ENCODE measurements at regions not wholly inside any gene's neighbourhood (a gene's known extent, or its start where the extent isn't known, plus 50 kb on each side); places are given as distances from the start of the nearest gene placed in this dataset.

- in situ Hi-C loops (cut with HindIII; ENCODE audit: low sequenced_read_pairs) = no loop called here
Measured at GRCh38 chr11:45556851-45557707, 108.3 kb downstream of the CHST1 start.

DNA sequence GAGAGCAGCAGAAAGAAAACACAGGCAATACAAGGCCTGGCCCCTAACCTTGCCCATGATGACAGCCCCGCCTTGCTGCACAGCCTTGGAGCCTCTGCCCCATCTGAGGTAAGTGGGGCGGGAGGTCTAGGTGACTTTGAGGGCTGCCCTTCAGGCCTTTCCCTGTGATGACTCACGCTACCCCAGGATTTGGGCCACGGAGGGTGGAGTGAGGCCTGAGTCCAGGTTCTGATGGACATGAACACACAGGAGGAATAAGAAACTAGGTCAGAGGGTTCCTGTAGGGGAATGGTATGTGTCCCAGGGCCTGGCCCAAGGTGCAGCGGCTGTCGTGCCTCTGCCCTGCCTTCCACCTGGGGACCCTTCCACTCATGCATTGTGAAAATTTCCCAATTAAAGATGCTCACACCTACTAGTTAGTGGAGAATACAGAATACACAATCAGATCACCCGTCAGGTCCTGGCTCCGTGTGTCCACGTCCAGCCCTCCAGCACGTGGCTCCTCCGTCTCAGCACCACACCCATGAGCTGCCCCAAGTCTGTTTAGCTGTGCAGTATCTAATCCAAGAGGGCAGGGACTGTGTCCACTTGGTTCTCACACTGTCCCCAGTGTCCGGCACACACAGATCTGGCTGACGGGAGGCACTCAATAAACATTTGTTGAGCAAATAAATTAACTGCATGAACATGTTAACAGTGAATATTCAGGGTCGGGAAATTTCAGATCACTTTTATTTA, 111.0 kb downstream of the CHST1 start:
- in situ Hi-C loops (cut with HindIII; ENCODE audit: low sequenced_read_pairs) = no loop called here

DNA sequence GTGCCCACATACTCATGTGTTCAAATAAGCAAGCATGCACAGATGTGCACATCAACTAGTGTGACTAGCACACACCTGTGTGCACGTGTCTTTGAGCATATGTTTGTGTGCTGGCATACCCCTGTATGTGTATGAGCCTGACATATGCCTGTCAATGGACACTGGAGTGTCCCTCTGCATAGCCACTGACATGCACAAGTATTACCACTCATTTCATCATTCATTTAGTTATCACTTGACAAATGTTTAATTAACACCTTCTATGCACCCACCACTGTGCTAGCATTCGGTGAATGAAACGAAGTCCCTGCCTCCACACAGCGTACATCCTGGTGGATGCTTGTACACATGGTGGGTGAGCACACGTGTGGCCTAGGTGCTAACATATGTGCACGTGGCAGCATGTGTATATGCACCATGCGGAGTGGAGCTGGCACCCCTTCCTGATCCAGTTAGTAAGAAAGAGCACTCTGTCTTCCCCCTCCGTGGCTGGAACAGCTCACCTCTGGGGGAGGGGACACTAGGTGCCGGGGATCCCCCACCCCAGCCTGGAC, 112.0 kb downstream of the CHST1 start:
- in situ Hi-C loops (cut with HindIII; ENCODE audit: low sequenced_read_pairs) = no loop called here

DNA sequence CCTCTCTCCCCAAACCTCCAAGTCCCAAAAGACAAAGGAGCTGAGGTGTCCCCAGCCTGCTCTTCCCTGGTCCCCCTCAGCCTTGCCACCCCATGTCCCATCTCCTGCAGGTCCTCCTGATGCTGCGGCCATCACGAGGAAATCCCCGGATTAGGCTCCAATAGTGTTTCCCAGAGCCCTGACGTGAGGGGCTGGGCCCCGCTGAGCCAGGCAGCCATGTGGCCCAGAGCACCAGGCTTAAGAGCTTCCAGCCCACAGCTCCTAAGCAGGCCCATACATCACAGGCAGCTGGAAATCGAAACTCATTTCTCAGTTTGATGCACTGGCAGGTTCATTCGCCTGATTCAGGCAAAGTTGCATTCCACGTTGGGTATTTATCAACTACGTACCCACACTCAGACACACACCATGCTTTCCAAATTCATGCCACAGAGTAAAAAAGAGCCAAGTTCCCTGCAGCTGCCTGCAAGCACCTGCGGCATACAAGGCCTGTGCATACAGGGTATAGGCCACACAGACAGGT, 114.2 kb downstream of the CHST1 start:
- in situ Hi-C loops (cut with HindIII; ENCODE audit: low sequenced_read_pairs) = no loop called here

GRCh38 chr11:45549257-45549656, 116.2 kb downstream of the CHST1 start:
- in situ Hi-C loops (cut with HindIII; ENCODE audit: low sequenced_read_pairs) = no loop called here

GRCh38 chr11:45546366-45546765, 119.1 kb downstream of the CHST1 start:
- in situ Hi-C loops (cut with HindIII; ENCODE audit: low sequenced_read_pairs) = no loop called here

DNA sequence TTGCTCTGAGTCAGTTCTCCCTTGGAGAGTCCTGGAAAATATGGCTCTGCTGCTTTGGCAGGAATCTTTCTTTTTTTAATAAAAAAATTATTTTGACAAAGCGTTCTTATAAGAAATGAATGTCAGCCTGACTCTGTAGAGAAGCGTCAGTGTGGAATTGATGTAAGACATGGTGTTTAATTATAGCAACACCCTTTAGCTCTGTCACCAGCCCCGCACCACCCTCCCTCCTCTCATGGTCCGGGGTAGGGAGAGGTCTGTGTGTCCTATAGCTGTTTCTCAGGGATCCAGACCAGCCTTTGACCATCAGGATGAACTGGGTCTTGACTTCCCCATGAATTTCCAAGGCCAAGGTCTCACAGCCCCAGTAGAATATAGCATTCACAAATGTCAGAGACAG, 120.6 kb downstream of the CHST1 start:
- in situ Hi-C loops (cut with HindIII; ENCODE audit: low sequenced_read_pairs) = no loop called here

- in situ Hi-C loops (cut with HindIII; ENCODE audit: low sequenced_read_pairs) = no loop called here
Measured at GRCh38 chr11:45543808-45544422, 121.5 kb downstream of the CHST1 start.

DNA sequence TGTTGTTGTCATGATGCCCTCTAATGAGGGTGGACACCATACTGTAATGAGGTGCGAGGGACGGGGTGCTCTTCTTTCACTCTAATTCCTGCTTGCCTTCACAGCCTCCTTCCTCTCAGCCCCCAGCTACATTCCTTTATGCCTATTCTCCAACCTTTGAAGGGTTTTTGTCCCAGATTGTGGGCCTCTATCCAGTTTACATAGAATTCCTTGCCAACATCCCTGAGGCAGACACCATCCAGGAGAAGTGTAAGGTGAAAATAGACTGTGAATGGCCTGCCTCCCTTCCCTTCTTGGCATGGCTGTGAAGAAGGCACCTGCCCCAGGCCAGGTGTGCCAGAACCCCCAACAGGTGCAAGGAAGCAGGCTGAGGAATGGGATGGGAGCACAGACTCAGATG, 122.3 kb downstream of the CHST1 start:
- in situ Hi-C loops (cut with HindIII; ENCODE audit: low sequenced_read_pairs) = no loop called here

DNA sequence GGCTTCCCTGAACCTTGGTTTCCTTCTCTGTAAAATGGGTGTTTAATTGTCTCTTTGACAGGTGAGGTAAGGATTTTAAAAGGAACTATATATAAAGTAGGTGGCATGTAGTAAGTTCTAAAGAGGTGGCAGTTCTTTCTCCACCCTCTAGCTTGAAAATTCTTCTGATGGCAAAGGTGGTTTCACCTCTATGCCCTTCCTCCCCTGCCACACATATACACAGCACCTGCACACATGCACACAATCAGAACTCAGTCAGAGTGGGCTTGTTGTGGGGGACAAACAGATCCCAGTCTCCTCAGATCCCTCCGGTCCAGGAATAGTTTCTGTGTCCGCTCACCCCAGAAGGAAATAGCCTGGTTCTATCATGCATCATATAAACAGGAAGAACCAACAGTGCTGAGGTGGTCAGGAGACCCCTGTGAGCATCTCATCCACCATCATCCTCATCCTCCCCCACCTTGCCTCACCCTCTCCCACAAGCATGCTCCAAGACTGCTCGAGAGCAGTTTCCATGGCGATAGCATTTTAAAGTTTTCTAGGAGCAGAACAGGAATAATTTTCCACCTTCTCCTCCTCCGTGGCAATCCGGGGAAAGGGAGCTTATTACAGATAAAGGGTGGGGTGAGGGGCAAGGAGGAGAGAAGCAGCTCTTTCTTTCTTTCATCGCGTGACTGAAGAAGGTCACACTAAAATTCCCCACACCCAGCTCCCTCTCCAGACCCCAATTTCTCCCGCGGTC, 123.6 kb downstream of the CHST1 start:
- in situ Hi-C loops (cut with HindIII; ENCODE audit: low sequenced_read_pairs) = no loop called here

DNA sequence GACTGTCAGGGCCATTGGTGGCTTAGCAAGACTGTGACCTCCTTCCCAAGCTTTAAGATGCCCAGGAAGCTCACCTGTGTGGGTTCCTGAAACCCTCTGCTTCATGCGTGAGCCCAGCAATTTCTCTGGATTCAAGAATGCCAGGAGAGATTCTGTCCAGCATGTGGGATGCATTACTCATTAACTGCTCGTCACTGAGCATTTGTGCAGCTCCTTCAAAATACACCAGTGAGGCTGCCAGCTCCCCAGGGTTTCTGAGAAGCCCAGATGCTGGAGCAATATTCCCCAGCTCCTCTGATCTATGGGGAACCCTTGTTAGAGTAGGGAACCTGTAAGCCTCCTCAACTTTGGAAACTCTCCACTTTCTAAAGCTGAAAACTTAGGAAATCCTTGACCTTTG, 126.5 kb downstream of the CHST1 start:
- in situ Hi-C loops (cut with HindIII; ENCODE audit: low sequenced_read_pairs) = loop anchor here (5.0 kb wide), 2 partner anchors 48 to 73 kb away; no protein-coding TSS in a partner anchor

GRCh38 chr11:45538363-45538762, 127.1 kb downstream of the CHST1 start:
- in situ Hi-C loops (cut with HindIII; ENCODE audit: low sequenced_read_pairs) = loop anchor here (5.0 kb wide), 2 partner anchors 49 to 74 kb away; no protein-coding TSS in a partner anchor

- in situ Hi-C loops (cut with HindIII; ENCODE audit: low sequenced_read_pairs) = loop anchor here (5.0 kb wide), 2 partner anchors 50 to 75 kb away; no protein-coding TSS in a partner anchor
Measured at GRCh38 chr11:45537614-45538013, 127.8 kb downstream of the CHST1 start.

DNA sequence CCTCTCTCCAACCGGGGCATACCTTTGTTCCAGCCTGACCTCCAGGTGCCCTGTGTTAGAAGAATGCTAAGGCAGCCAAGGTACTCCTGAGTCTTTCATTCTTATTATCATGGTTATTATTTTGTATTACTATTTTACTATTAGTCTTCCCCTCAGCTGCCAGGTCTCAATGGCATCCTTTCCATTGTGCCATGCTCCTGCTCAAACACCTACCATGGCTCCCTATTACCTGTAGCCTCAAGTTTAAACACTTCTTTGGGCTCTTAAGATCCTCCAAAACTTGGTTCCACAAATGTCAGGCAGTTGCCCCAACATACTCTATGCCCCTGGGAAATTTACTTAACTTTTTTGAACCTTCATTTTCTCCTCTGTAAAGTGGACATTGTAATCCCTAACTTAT, 130.4 kb downstream of the CHST1 start:
- in situ Hi-C loops (cut with HindIII; ENCODE audit: low sequenced_read_pairs) = loop anchor here (5.0 kb wide), 2 partner anchors 52 to 77 kb away; no protein-coding TSS in a partner anchor

- in situ Hi-C loops (cut with HindIII; ENCODE audit: low sequenced_read_pairs) = no loop called here
Measured at GRCh38 chr11:45534132-45534531, 131.3 kb downstream of the CHST1 start.

DNA sequence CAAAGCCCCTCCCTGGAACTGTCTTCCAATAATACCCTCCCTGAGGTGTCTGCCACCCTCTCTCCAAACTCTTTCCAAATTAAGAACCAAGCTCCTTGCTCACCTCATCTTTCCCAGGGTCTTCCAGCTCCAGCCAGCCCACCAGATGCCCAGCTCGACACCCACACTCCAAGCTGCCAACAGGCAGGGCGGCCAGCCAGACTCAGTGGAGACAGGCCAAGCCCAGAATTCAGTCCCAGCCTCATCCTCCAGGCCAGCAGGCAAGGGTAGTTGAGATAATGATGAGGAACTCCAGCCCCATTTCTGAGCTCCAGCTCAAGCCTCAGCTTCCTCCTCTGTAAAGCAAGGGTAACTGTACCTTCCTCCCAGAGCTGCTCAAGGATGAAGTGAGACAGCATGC, 132.9 kb downstream of the CHST1 start:
- in situ Hi-C loops (cut with HindIII; ENCODE audit: low sequenced_read_pairs) = no loop called here

- in situ Hi-C loops (cut with HindIII; ENCODE audit: low sequenced_read_pairs) = no loop called here
Measured at GRCh38 chr11:45530776-45531175, 134.6 kb downstream of the CHST1 start.

DNA sequence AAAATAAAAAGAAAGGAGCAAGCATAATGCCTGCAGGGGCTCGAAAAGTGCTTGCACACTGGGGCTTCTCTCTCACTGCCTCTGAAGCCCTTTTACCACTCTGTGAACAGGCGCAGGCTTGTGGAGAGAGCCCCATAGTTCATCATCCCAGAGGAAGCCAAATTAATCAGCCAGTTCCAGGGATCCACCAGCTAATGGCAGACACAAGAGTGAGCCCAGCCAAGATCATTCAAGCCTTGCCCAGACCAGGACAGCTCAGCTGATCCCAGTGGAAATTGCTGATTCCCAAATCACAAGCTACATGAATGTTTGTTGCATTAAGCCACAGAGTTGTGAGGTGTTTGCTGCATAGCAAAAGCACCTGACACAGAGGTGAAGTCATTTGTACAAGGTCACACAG, 135.3 kb downstream of the CHST1 start:
- in situ Hi-C loops (cut with HindIII; ENCODE audit: low sequenced_read_pairs) = no loop called here

GRCh38 chr11:45528435-45528834, 137.0 kb downstream of the CHST1 start:
- in situ Hi-C loops (cut with HindIII; ENCODE audit: low sequenced_read_pairs) = no loop called here

GRCh38 chr11:45527898-45528297, 137.5 kb downstream of the CHST1 start:
- in situ Hi-C loops (cut with HindIII; ENCODE audit: low sequenced_read_pairs) = no loop called here

Data from endothelial cell of hepatic sinusoid (primary cell).